ENCODE measurements at regions not wholly inside any gene's neighbourhood (a gene's known extent, or its start where the extent isn't known, plus 50 kb on each side); places are given as distances from the start of the nearest gene placed in this dataset.

- no peak for DNase-seq
Observed at GRCh38 chr4:24476282-24476681, 108.1 kb downstream of the DHX15 start.

GRCh38 chr4:24475756-24476155 lies 108.6 kb downstream of the DHX15 start:
- DNase-seq: no peak

GRCh38 chr4:24473309-24473721 lies 111.0 kb downstream of the DHX15 start:
- peak; percentile 3 for DNase-seq

- peak; percentile 9 for DNase-seq
Observed at GRCh38 chr4:24472514-24473308, 111.6 kb downstream of the DHX15 start.

- DNase-seq: no peak
Observed at GRCh38 chr4:24472161-24472510, 112.2 kb downstream of the DHX15 start.

GRCh38 chr4:24471486-24472160 lies 112.7 kb downstream of the DHX15 start:
- DNase-seq: no peak

- no peak for DNase-seq
Observed at GRCh38 chr4:24470666-24471485, 113.5 kb downstream of the DHX15 start.

GRCh38 chr4:24468071-24468470 lies 116.3 kb downstream of the DHX15 start:
- no peak for DNase-seq

- DNase-seq: no peak
Observed at GRCh38 chr4:24464566-24464965, 119.8 kb downstream of the DHX15 start.

GRCh38 chr4:24456431-24456830 lies 127.9 kb downstream of the DHX15 start:
- DNase-seq: no peak

- DNase-seq: no peak
Observed at GRCh38 chr4:24453951-24454350, 130.4 kb downstream of the DHX15 start.

- no peak for DNase-seq
Observed at GRCh38 chr4:24451870-24452269, 132.5 kb downstream of the DHX15 start.

- DNase-seq: no peak
Observed at GRCh38 chr4:24443200-24443599, 141.2 kb downstream of the DHX15 start.

GRCh38 chr4:24440765-24441164 lies 143.6 kb downstream of the DHX15 start:
- no peak for DNase-seq

- DNase-seq: no peak
Observed at GRCh38 chr4:24434241-24434640, 150.1 kb downstream of the DHX15 start.

- DNase-seq: no peak
Observed at GRCh38 chr4:24433515-24434214, 150.7 kb downstream of the DHX15 start.

- DNase-seq: no peak
Observed at GRCh38 chr4:24428850-24429249, 155.5 kb downstream of the DHX15 start.

- no peak for DNase-seq
Observed at GRCh38 chr4:24426557-24426956, 157.8 kb downstream of the DHX15 start.

GRCh38 chr4:24425863-24426262 lies 158.5 kb downstream of the DHX15 start:
- no peak for DNase-seq

GRCh38 chr4:24423670-24424069 lies 160.7 kb downstream of the DHX15 start:
- no peak for DNase-seq

GRCh38 chr4:24422644-24423043 lies 161.7 kb downstream of the DHX15 start:
- DNase-seq: no peak

GRCh38 chr4:24419181-24420034 lies 164.9 kb downstream of the DHX15 start:
- DNase-seq: peak; percentile 19
